ENCODE measurements at regions not wholly inside any gene's neighbourhood (a gene's known extent, or its start where the extent isn't known, plus 50 kb on each side); places are given as distances from the start of the nearest gene placed in this dataset.

DNA sequence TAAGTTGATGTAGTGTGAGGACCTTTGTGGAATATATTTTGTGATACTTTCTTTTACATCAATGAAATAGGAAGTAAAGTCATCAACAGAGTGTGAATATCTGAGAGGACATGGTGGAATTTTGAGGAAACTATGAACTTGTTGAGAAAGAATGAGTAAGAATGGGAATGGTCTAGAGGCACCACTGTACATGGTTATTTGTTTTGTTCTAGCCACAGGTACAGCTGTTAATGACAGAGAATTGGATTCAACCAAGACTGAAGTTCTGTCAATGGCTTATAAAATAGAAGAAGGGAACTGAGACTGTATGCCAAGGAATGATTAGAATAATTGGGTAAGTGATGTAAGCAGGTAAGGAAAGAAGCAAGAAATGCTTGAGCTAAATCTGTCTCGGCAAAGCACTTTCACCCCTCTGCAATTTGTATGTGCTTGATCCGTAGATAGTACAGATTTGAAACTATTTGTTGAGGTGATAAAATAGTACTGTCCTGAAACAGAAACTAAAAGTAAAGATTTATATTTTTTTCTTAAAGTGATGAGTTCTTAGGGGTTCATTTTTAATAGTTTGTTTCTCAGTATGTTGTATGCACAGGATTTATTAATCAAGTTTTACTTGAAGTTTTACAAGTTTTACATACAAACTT is 468.8 kb upstream of the SMC2 start:
- DNase-seq: no peak
- Histone ChIP-seq H4K91ac (ENCODE audit: low read length) (no peak overlapping the region), H2BK15ac (ENCODE audit: low read depth, poor library complexity, severe bottlenecking) (no peak overlapping the region), H3K27ac (ENCODE audit: low read length, poor library complexity, severe bottlenecking) (no peak overlapping the region), H2BK5ac (ENCODE audit: low read depth, low read length, poor library complexity, severe bottlenecking) (no peak overlapping the region), H3K23ac (ENCODE audit: low read length in 2 of 2) (no peak overlapping the region), H3K9ac (ENCODE audit: low read length) (no peak overlapping the region), H3K79me1 (replicated peaks; ENCODE audit: low read length, poor library complexity, severe bottlenecking) (no peaks in the 10 kb centered on the region), H3K4me1 (ENCODE audit: control insufficient read depth, insufficient read depth, low read depth, low read length) (no peaks in the 10 kb centered on the region), H2BK12ac (ENCODE audit: low read length in 2 of 2) (no peak overlapping the region), H3K4me2 (ENCODE audit: low read length, poor library complexity, severe bottlenecking) (no peak overlapping the region), H3K18ac (ENCODE audit: low read depth in 1 of 2, low read length in 2 of 2) (no peak overlapping the region), H3K4ac (ENCODE audit: low read depth in 1 of 2, low read length in 2 of 2) (no peak overlapping the region), H4K8ac (ENCODE audit: low read length) (no peak overlapping the region), H2BK120ac (ENCODE audit: low read depth, low read length) (no peak overlapping the region), H3K14ac (ENCODE audit: low read length in 2 of 2) (no peak overlapping the region), H3K9me3 (ENCODE audit: control insufficient read depth, low read length) (peaks cover 19% of the 10 kb centered on the region), H2AK5ac (ENCODE audit: low read length, severe bottlenecking) (no peak overlapping the region), H3K4me3 (ENCODE audit: insufficient read depth in 1 of 2, low read depth in 1 of 2, low read length in 2 of 2) (no peak overlapping the region), H2AFZ (ENCODE audit: low read depth, low read length) (no peak overlapping the region), H3K27me3 (ENCODE audit: control insufficient read depth in 1 of 2, insufficient read depth in 1 of 2, low read length in 2 of 2) (no peaks in the 10 kb centered on the region), H3K36me3 (ENCODE audit: control insufficient read depth in 1 of 2, insufficient read depth in 2 of 2, low read depth in 1 of 2, low read length in 2 of 2) (no peaks in the 10 kb centered on the region)
- WGBS: 86% methylated on average over 2 of the region's 2 CpGs

DNA sequence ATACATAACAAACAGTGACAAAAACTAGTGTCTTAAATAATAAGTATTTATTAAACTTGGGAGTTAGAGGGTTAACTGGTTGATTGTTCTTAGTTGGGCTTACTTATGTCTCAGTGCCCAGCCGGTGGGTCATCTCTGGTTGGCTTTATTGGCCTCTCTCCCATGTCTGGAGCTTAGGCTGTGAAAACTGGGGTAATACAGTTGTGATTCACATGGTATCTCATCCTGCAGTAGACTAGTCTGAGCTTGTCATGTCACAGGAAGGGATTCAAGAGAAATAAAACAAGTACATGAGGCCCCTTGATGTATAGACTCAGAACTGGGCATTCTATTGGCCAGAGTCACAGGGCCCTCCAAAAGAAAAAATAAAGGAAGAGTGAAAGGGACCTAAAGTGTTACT is 466.4 kb upstream of the SMC2 start:
- no peak for DNase-seq
- no peaks in the 10 kb centered on the region for H3K4me1 ChIP-seq (ENCODE audit: control insufficient read depth, insufficient read depth, low read depth, low read length)
- no peak overlapping the region for H3K4me2 ChIP-seq (ENCODE audit: low read length, poor library complexity, severe bottlenecking)
- no peak overlapping the region for H2BK15ac ChIP-seq (ENCODE audit: low read depth, poor library complexity, severe bottlenecking)
- no peaks in the 10 kb centered on the region for H3K36me3 ChIP-seq (ENCODE audit: control insufficient read depth in 1 of 2, insufficient read depth in 2 of 2, low read depth in 1 of 2, low read length in 2 of 2)
- no peak overlapping the region for H2AK5ac ChIP-seq (ENCODE audit: low read length, severe bottlenecking)
- H3K9ac ChIP-seq (ENCODE audit: low read length): no peak overlapping the region
- no peak overlapping the region for H2BK12ac ChIP-seq (ENCODE audit: low read length in 2 of 2)
- H4K8ac ChIP-seq (ENCODE audit: low read length): no peak overlapping the region
- no peak overlapping the region for H3K14ac ChIP-seq (ENCODE audit: low read length in 2 of 2)
- no peak overlapping the region for H4K91ac ChIP-seq (ENCODE audit: low read length)
- no peak overlapping the region for H3K4me3 ChIP-seq (ENCODE audit: insufficient read depth in 1 of 2, low read depth in 1 of 2, low read length in 2 of 2)
- H3K4ac ChIP-seq (ENCODE audit: low read depth in 1 of 2, low read length in 2 of 2): no peak overlapping the region
- no peak overlapping the region for H2BK5ac ChIP-seq (ENCODE audit: low read depth, low read length, poor library complexity, severe bottlenecking)
- no peak overlapping the region for H2AFZ ChIP-seq (ENCODE audit: low read depth, low read length)
- H3K9me3 ChIP-seq (ENCODE audit: control insufficient read depth, low read length): peaks cover 11% of the 10 kb centered on the region
- WGBS: 76% methylated on average over 1 of the region's 1 CpG
- H3K18ac ChIP-seq (ENCODE audit: low read depth in 1 of 2, low read length in 2 of 2): no peak overlapping the region
- no peaks in the 10 kb centered on the region for H3K27me3 ChIP-seq (ENCODE audit: control insufficient read depth in 1 of 2, insufficient read depth in 1 of 2, low read length in 2 of 2)
- H2BK120ac ChIP-seq (ENCODE audit: low read depth, low read length): no peak overlapping the region
- H3K23ac ChIP-seq (ENCODE audit: low read length in 2 of 2): no peak overlapping the region
- H3K79me1 ChIP-seq (replicated peaks; ENCODE audit: low read length, poor library complexity, severe bottlenecking): no peaks in the 10 kb centered on the region
- H3K27ac ChIP-seq (ENCODE audit: low read length, poor library complexity, severe bottlenecking): no peak overlapping the region

DNA sequence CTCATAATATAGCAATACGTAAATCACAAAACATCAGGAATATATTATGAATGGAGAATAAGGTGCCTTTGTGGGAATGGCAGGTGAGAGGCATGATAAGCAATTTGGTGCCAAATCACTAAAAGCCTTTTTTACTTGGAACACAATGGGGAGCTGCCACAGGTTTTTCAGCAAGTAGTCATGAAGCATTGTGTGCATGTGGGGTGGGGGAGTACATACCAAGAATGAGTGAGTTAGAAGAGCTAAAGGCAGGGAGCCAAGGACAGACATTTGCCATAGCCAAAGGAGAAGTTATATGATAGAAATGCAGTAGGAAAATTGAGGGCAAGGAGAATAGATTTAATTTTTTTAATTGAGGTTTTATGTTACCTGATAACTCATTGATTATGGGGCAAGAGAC is 445.0 kb upstream of the SMC2 start:
- H3K4ac ChIP-seq (ENCODE audit: low read depth in 1 of 2, low read length in 2 of 2): no peak overlapping the region
- H3K9ac ChIP-seq (ENCODE audit: low read length): no peak overlapping the region
- no peak overlapping the region for H4K8ac ChIP-seq (ENCODE audit: low read length)
- no peak overlapping the region for H3K4me2 ChIP-seq (ENCODE audit: low read length, poor library complexity, severe bottlenecking)
- H3K4me1 ChIP-seq (ENCODE audit: control insufficient read depth, insufficient read depth, low read depth, low read length): no peaks in the 10 kb centered on the region
- H3K18ac ChIP-seq (ENCODE audit: low read depth in 1 of 2, low read length in 2 of 2): no peak overlapping the region
- no peak for DNase-seq
- no peaks in the 10 kb centered on the region for H3K36me3 ChIP-seq (ENCODE audit: control insufficient read depth in 1 of 2, insufficient read depth in 2 of 2, low read depth in 1 of 2, low read length in 2 of 2)
- H2AK5ac ChIP-seq (ENCODE audit: low read length, severe bottlenecking): no peak overlapping the region
- H2BK12ac ChIP-seq (ENCODE audit: low read length in 2 of 2): no peak overlapping the region
- no CpG with 5 or more reads among the region's 1 CpG for WGBS
- no peak overlapping the region for H2BK5ac ChIP-seq (ENCODE audit: low read depth, low read length, poor library complexity, severe bottlenecking)
- H2BK120ac ChIP-seq (ENCODE audit: low read depth, low read length): no peak overlapping the region
- H2BK15ac ChIP-seq (ENCODE audit: low read depth, poor library complexity, severe bottlenecking): no peak overlapping the region
- no peak overlapping the region for H2AFZ ChIP-seq (ENCODE audit: low read depth, low read length)
- H3K27ac ChIP-seq (ENCODE audit: low read length, poor library complexity, severe bottlenecking): no peak overlapping the region
- H3K27me3 ChIP-seq (ENCODE audit: control insufficient read depth in 1 of 2, insufficient read depth in 1 of 2, low read length in 2 of 2): no peaks in the 10 kb centered on the region
- H3K23ac ChIP-seq (ENCODE audit: low read length in 2 of 2): no peak overlapping the region
- no peak overlapping the region for H3K4me3 ChIP-seq (ENCODE audit: insufficient read depth in 1 of 2, low read depth in 1 of 2, low read length in 2 of 2)
- H3K9me3 ChIP-seq (ENCODE audit: control insufficient read depth, low read length): peaks cover 10% of the 10 kb centered on the region
- H3K79me1 ChIP-seq (replicated peaks; ENCODE audit: low read length, poor library complexity, severe bottlenecking): no peaks in the 10 kb centered on the region
- no peak overlapping the region for H3K14ac ChIP-seq (ENCODE audit: low read length in 2 of 2)
- no peak overlapping the region for H4K91ac ChIP-seq (ENCODE audit: low read length)

DNA sequence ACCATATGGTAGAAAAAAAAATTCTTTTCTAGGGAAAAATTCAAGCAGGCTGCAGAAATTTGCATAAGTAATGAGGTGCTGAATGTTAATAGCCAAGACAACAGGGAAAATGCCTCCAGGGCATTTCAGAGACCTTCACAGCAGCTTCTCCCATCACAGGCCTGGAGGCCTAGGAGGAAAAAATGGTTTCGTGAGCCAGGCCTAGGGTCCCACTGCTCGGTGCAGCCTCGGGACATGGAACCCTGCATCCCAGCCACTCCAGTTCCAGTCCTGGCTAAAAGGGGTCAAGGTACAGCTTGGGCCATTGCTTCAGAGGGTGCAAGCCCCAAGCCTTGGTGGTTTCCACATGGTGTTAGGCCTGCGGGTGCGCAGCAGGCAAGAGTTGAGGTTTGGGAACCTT is 436.0 kb upstream of the SMC2 start:
- Histone ChIP-seq H3K27me3 (ENCODE audit: control insufficient read depth in 1 of 2, insufficient read depth in 1 of 2, low read length in 2 of 2) (no peaks in the 10 kb centered on the region), H4K91ac (ENCODE audit: low read length) (no peak overlapping the region), H3K4me3 (ENCODE audit: insufficient read depth in 1 of 2, low read depth in 1 of 2, low read length in 2 of 2) (no peak overlapping the region), H4K8ac (ENCODE audit: low read length) (no peak overlapping the region), H2AFZ (ENCODE audit: low read depth, low read length) (no peak overlapping the region), H2BK12ac (ENCODE audit: low read length in 2 of 2) (no peak overlapping the region), H3K18ac (ENCODE audit: low read depth in 1 of 2, low read length in 2 of 2) (no peak overlapping the region), H3K9me3 (ENCODE audit: control insufficient read depth, low read length) (peaks cover 20% of the 10 kb centered on the region), H3K27ac (ENCODE audit: low read length, poor library complexity, severe bottlenecking) (no peak overlapping the region), H2BK15ac (ENCODE audit: low read depth, poor library complexity, severe bottlenecking) (no peak overlapping the region), H3K36me3 (ENCODE audit: control insufficient read depth in 1 of 2, insufficient read depth in 2 of 2, low read depth in 1 of 2, low read length in 2 of 2) (no peaks in the 10 kb centered on the region), H3K79me1 (replicated peaks; ENCODE audit: low read length, poor library complexity, severe bottlenecking) (no peaks in the 10 kb centered on the region), H2AK5ac (ENCODE audit: low read length, severe bottlenecking) (no peak overlapping the region), H3K23ac (ENCODE audit: low read length in 2 of 2) (no peak overlapping the region), H3K9ac (ENCODE audit: low read length) (no peak overlapping the region), H3K14ac (ENCODE audit: low read length in 2 of 2) (no peak overlapping the region), H3K4ac (ENCODE audit: low read depth in 1 of 2, low read length in 2 of 2) (no peak overlapping the region), H3K4me2 (ENCODE audit: low read length, poor library complexity, severe bottlenecking) (no peak overlapping the region), H2BK5ac (ENCODE audit: low read depth, low read length, poor library complexity, severe bottlenecking) (no peak overlapping the region), H3K4me1 (ENCODE audit: control insufficient read depth, insufficient read depth, low read depth, low read length) (no peaks in the 10 kb centered on the region), H2BK120ac (ENCODE audit: low read depth, low read length) (no peak overlapping the region)
- DNase-seq: no peak
- WGBS: 89% methylated on average over 5 of the region's 5 CpGs
